GM21390 (cell line): ENCODE measurements at regions not wholly inside any gene's neighbourhood (a gene's known extent, or its start where the extent isn't known, plus 50 kb on each side); places are given as distances from the start of the nearest gene placed in this dataset.
"Not testable (repeated sequence)": the region's sequence is repeated elsewhere in the genome, so short reads cannot be mapped to it uniquely, and the experiment has no call there.

ENCODE experiments used
- ATAC-seq: cut with Tn5 transposase; IDR thresholded peaks from one replicate; pipeline ENCODE4 v1.9.1; 2021; ENCODE audit not compliant: unreplicated experiment

GRCh38 chr11:116667318-116667717 is 105.5 kb downstream of the BUD13 start:
- ATAC-seq: not testable (repeated sequence)

GRCh38 chr11:116666673-116667249 is 106.0 kb downstream of the BUD13 start:
- not testable (repeated sequence) for ATAC-seq

GRCh38 chr11:116665523-116665922 is 107.3 kb downstream of the BUD13 start:
- ATAC-seq: no peak

DNA sequence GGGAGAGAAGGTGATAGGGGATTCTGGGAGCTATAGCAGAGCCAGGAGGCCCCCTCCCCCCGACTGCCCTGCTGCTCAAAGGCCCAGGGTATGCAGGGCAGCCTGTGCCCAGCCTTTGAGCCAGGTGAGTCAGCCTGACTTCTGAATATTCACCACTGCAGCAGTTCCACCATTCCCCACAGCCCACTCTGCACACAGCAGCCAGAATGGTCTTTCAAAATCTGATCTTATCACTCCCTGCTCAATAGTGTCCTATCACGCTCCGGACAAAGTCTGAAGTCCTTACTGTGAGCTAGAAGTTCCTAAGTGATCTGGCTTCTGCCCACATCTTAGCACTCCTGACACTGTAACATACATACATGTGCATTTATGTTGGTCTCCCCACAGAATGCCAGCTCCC is 111.7 kb downstream of the BUD13 start:
- no peak for ATAC-seq

GRCh38 chr11:116660011-116660410 is 112.8 kb downstream of the BUD13 start:
- no peak for ATAC-seq

- no peak for ATAC-seq
Observed at GRCh38 chr11:116658876-116659535, 113.8 kb downstream of the BUD13 start.

- ATAC-seq: no peak
Observed at GRCh38 chr11:116657842-116658825, 114.7 kb downstream of the BUD13 start.

DNA sequence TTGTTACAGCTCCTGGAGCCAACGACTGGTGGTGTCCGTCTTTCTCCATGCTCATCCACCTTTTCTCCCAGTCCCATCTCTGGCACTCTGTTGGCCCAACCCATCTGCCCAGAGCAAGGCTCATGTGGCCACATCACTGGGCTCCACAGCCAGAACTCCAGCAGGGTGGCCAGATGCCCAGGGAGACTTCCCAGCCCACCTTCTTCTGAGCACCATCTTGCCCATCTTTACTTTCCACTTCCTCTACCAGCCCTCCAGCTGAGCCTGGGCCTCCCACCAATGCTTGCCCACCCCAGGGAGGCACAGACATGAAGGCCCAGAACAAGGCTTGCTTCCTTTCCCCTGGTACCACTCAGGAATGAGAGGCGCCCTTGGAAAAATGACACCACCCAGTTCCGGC is 116.8 kb downstream of the BUD13 start:
- no peak for ATAC-seq

- no peak for ATAC-seq
Observed at GRCh38 chr11:116654526-116654925, 118.3 kb downstream of the BUD13 start.

- no peak for ATAC-seq
Observed at GRCh38 chr11:116653206-116653605, 119.6 kb downstream of the BUD13 start.

- ATAC-seq: no peak
Observed at GRCh38 chr11:116651737-116652237, 121.0 kb downstream of the BUD13 start.

DNA sequence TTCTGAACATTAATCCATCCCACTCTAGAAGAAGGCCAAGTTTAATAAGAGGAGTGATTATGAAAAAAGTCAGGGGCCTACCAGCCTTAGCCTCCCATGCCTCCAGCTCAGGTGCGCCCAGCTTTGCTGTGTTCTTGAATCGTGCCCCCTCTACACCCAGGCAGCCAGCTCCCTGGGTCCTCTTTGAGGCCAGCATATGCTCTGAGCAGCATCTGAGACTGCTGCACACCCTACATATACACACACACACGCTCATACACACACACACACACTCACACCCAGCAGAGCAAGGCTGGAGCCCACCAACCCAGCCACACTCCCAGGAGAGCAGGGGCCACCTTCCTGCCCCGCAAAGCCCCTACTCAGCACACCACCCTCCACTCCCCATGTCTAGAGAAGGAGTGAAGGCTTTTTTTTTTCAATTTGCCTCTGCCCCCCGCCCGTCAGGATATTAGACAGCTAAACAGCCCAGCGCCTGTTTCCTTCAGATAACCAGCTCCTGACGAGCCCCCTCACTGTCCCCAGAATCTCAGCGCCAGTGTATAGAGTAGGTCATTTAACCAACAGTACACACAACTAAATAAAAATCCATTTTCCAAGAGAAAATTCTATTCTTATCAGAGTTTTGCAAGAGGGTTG is 121.6 kb downstream of the BUD13 start:
- no peak for ATAC-seq

DNA sequence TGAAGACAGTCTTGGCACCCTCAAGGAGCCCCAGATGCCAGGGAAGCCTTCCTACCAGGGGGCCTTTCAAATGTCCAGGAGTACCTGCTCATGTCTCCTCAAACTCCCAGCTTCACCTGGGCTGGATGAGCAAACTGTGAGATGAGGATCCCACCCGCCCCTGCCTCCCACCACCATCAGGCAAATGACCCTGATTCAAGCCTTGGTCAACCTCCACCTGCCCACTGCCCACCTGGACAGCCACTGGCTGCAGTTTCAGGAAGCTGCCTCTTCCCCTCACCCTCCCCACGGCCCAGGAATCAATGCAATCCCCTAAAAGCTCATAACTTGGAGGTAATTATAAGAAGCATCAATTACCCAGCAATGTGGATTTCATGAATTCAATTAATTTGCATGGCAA is 122.7 kb downstream of the BUD13 start:
- ATAC-seq: no peak

DNA sequence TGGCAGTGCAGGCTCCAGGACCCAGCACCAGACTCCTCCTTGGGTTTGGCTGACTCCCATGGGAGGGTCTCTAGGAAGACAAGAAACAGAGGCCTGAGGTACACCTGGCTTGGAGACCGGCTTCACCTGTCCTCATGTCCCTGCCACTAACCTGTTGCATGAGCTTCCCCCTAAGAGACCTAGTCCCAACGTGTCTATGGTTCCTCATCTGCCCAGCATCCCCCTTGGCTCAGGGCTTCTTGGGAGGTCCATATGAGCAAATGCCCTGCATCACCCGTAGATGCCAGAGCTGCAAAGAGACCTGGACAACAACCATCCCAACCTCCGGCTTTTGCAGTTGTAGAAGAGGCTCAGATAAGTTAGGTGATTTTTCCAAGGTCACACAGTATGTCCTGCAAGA is 123.5 kb downstream of the BUD13 start:
- ATAC-seq: no peak

GRCh38 chr11:116648247-116649174 is 124.3 kb downstream of the BUD13 start:
- no peak for ATAC-seq

GRCh38 chr11:116647305-116648080 is 125.3 kb downstream of the BUD13 start:
- ATAC-seq: no peak

DNA sequence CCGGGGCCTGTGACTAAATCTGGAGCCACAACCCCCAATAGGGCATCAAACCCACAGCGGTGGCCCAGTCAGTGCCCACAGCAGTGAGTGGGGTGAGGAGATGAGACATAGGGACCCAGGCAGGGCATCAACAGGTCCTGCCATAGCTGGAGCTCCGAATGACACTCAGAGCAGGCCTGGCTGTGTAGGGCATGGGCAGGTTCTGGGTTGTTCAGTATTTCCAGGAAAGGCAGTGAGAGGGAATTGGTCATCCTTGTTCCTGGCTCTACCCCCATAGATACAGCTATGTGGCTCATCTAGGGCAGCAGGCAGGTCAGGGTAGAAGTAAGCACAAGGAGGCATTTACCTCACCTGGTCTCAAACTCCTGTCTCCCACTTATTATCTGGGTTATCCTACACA is 126.6 kb downstream of the BUD13 start:
- no peak for ATAC-seq

- ATAC-seq: no peak
Observed at GRCh38 chr11:116644941-116645305, 127.9 kb downstream of the BUD13 start.

- ATAC-seq: no peak
Observed at GRCh38 chr11:116644201-116644940, 128.4 kb downstream of the BUD13 start.
